ENCODE measurements at regions not wholly inside any gene's neighbourhood (a gene's known extent, or its start where the extent isn't known, plus 50 kb on each side); places are given as distances from the start of the nearest gene placed in this dataset.
"Not testable (repeated sequence)": the region's sequence is repeated elsewhere in the genome, so short reads cannot be mapped to it uniquely, and the experiment has no call there.

- Histone ChIP-seq H3K36me3 (ENCODE audit: low read depth) (no peaks in the 10 kb centered on the region), H3K9me3 (ENCODE audit: severe bottlenecking) (no peaks in the 10 kb centered on the region), H3K27me3 (ENCODE audit: insufficient read depth, poor library complexity, severe bottlenecking) (peaks cover 6% of the 10 kb centered on the region), H3K27ac (ENCODE audit: poor library complexity, severe bottlenecking) (no peak overlapping the region), H3K4me3 (ENCODE audit: severe bottlenecking) (no peak overlapping the region), H3K4me1 (ENCODE audit: insufficient read depth, poor library complexity, severe bottlenecking) (no peaks in the 10 kb centered on the region)
- DNase-seq (ENCODE audit: low spot score) (no peak), ATAC-seq (ENCODE audit: low read depth) (no peak)
- no peak for TF ChIP-seq CTCF (IDR thresholded peaks at IDR 0.05; ENCODE audit: poor library complexity, severe bottlenecking)
These were observed 462.2 kb downstream of the DIRAS2 start for GRCh38 chr9:90180381-90180780.

DNA sequence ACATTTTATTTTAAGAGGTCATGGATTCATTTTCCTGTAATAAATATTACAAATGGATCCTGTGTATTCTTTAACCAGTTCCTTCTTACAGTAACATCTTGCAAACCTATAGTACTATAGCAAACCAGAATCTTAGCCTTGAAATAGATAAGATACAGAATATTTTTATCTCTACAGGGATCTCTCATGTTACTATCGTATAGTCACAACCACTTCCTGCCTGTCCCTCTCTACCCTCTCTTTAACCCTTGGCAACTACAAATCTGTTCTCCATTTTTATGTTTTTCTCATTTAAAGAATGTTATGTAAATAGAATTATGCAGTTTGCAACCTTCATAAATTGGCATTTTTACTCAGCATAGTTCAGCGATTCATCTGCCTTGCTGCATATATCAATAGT, 454.0 kb downstream of the DIRAS2 start:
- Histone ChIP-seq H3K4me3 (ENCODE audit: severe bottlenecking) (no peak overlapping the region), H3K27ac (ENCODE audit: poor library complexity, severe bottlenecking) (no peak overlapping the region), H3K9me3 (ENCODE audit: severe bottlenecking) (no peaks in the 10 kb centered on the region), H3K36me3 (ENCODE audit: low read depth) (no peaks in the 10 kb centered on the region), H3K27me3 (ENCODE audit: insufficient read depth, poor library complexity, severe bottlenecking) (peaks cover 21% of the 10 kb centered on the region), H3K4me1 (ENCODE audit: insufficient read depth, poor library complexity, severe bottlenecking) (no peaks in the 10 kb centered on the region)
- ATAC-seq (ENCODE audit: low read depth) = no peak
- no peak for TF ChIP-seq CTCF (IDR thresholded peaks at IDR 0.05; ENCODE audit: poor library complexity, severe bottlenecking)
- no peak for DNase-seq (ENCODE audit: low spot score)

GRCh38 chr9:90189306-90189705, 453.3 kb downstream of the DIRAS2 start:
- no peaks in the 10 kb centered on the region for H3K9me3 ChIP-seq (ENCODE audit: severe bottlenecking)
- peaks cover 21% of the 10 kb centered on the region for H3K27me3 ChIP-seq (ENCODE audit: insufficient read depth, poor library complexity, severe bottlenecking)
- no peak for ATAC-seq (ENCODE audit: low read depth)
- H3K27ac ChIP-seq (ENCODE audit: poor library complexity, severe bottlenecking) = no peak overlapping the region
- no peak overlapping the region for H3K4me3 ChIP-seq (ENCODE audit: severe bottlenecking)
- no peaks in the 10 kb centered on the region for H3K36me3 ChIP-seq (ENCODE audit: low read depth)
- H3K4me1 ChIP-seq (ENCODE audit: insufficient read depth, poor library complexity, severe bottlenecking) = no peaks in the 10 kb centered on the region
- no peak for TF ChIP-seq CTCF (IDR thresholded peaks at IDR 0.05; ENCODE audit: poor library complexity, severe bottlenecking)
- DNase-seq (ENCODE audit: low spot score) = no peak

DNA sequence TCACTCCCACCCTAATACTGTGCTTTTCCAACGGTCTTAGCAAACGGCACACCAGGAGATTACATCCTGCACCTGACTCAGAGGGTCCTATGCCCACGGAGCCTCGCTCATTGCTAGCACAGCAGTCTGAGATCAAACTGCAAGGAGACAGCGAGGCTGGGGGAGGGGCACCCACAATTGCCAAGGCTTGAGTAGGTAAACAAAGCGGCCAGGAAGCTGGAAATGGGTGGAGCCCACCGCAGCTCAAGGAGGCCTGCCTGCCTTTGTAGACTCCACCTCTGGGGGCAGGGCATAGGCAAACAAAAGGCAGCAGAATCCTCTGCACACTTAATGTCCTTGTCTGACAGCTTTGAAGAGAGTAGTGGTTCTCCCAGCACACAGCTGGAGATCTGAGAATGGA, 450.2 kb downstream of the DIRAS2 start:
- not testable (repeated sequence) for H3K4me3 ChIP-seq (ENCODE audit: severe bottlenecking); H3K27ac ChIP-seq (ENCODE audit: poor library complexity, severe bottlenecking); DNase-seq (ENCODE audit: low spot score); H3K9me3 ChIP-seq (ENCODE audit: severe bottlenecking); H3K36me3 ChIP-seq (ENCODE audit: low read depth); ATAC-seq (ENCODE audit: low read depth); H3K4me1 ChIP-seq (ENCODE audit: insufficient read depth, poor library complexity, severe bottlenecking)
- peaks cover 11% of the 10 kb centered on the region for H3K27me3 ChIP-seq (ENCODE audit: insufficient read depth, poor library complexity, severe bottlenecking)

DNA sequence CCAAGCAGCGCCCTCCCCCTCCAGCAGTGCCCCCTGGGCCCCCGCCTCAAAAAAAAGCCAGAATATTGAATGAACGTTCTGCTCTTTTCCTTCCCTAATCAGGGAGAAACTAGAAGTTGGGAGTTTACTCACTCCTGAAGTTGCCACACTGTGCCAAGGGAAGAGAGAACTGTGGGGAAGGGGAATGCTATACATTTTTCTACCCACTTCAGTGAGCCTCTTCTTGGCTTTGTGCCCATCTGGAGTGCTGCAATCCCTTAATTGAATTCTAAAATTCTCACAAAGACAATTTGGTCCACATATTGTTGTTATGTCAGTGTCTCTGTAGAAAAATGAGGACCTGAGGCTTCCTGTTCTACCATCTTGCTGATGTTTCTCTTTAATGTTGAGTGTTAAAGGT, 443.7 kb downstream of the DIRAS2 start:
- DNase-seq (ENCODE audit: low spot score) (no peak), ATAC-seq (ENCODE audit: low read depth) (no peak)
- no peak overlapping the region for H3K27ac ChIP-seq (ENCODE audit: poor library complexity, severe bottlenecking)
- peaks cover 12% of the 10 kb centered on the region for H3K27me3 ChIP-seq (ENCODE audit: insufficient read depth, poor library complexity, severe bottlenecking)
- no peak overlapping the region for H3K4me3 ChIP-seq (ENCODE audit: severe bottlenecking)
- TF ChIP-seq CTCF (IDR thresholded peaks at IDR 0.05; ENCODE audit: poor library complexity, severe bottlenecking) = no peak
- H3K4me1 ChIP-seq (ENCODE audit: insufficient read depth, poor library complexity, severe bottlenecking) = no peaks in the 10 kb centered on the region
- no peaks in the 10 kb centered on the region for H3K9me3 ChIP-seq (ENCODE audit: severe bottlenecking)
- H3K36me3 ChIP-seq (ENCODE audit: low read depth) = no peaks in the 10 kb centered on the region
